NCI-H146 treated with DMSO at 0.1 percent for 48 hours (cell line): ENCODE measurements at regions not wholly inside any gene's neighbourhood (a gene's known extent, or its start where the extent isn't known, plus 50 kb on each side); places are given as distances from the start of the nearest gene placed in this dataset.

Experiments used
- DNase-seq: peaks from one replicate; lab custom pipeline; 2025; ENCODE audit not compliant: unreplicated experiment; lab: John Stamatoyannopoulos, UW

- no peak for DNase-seq
These were observed 50.3 kb downstream of the PTGR3 start for GRCh38 chr18:75158465-75159237.

- DNase-seq = no peak
These were observed 51.1 kb downstream of the PTGR3 start for GRCh38 chr18:75157851-75158250.

- no peak for DNase-seq
These were observed 51.6 kb downstream of the PTGR3 start for GRCh38 chr18:75157381-75157780.

- DNase-seq = no peak
These were observed 52.1 kb downstream of the PTGR3 start for GRCh38 chr18:75156831-75157230.

GRCh38 chr18:75156139-75156750, 52.7 kb downstream of the PTGR3 start:
- DNase-seq = no peak

GRCh38 chr18:75154997-75155396, 53.9 kb downstream of the PTGR3 start:
- no peak for DNase-seq

- no peak for DNase-seq
These were observed 54.7 kb downstream of the PTGR3 start for GRCh38 chr18:75154259-75154658.

GRCh38 chr18:75143851-75144250, 65.1 kb downstream of the PTGR3 start:
- DNase-seq = no peak

- DNase-seq = no peak
These were observed 66.3 kb downstream of the PTGR3 start for GRCh38 chr18:75142677-75143076.

GRCh38 chr18:75141734-75142133, 67.2 kb downstream of the PTGR3 start:
- DNase-seq = no peak

- DNase-seq = no peak
These were observed 67.8 kb downstream of the PTGR3 start for GRCh38 chr18:75141166-75141565.

- DNase-seq = no peak
These were observed 68.6 kb downstream of the PTGR3 start for GRCh38 chr18:75140296-75140695.

- DNase-seq = peak; percentile 52
These were observed 69.6 kb downstream of the PTGR3 start for GRCh38 chr18:75139226-75139911.

- no peak for DNase-seq
These were observed 71.5 kb downstream of the PTGR3 start for GRCh38 chr18:75137346-75137877.

GRCh38 chr18:75135158-75135725, 73.7 kb downstream of the PTGR3 start:
- no peak for DNase-seq

GRCh38 chr18:75134611-75134975, 74.3 kb downstream of the PTGR3 start:
- no peak for DNase-seq

- no peak for DNase-seq
These were observed 75.0 kb downstream of the PTGR3 start for GRCh38 chr18:75133721-75134610.

GRCh38 chr18:75132931-75133525, 75.9 kb downstream of the PTGR3 start:
- no peak for DNase-seq

- no peak for DNase-seq
These were observed 76.7 kb downstream of the PTGR3 start for GRCh38 chr18:75132098-75132870.
